HG03025 (cell line): ENCODE measurements at regions not wholly inside any gene's neighbourhood (a gene's known extent, or its start where the extent isn't known, plus 50 kb on each side); places are given as distances from the start of the nearest gene placed in this dataset.
"Not testable (repeated sequence)": the region's sequence is repeated elsewhere in the genome, so short reads cannot be mapped to it uniquely, and the experiment has no call there.

ENCODE experiments used
- ATAC-seq: cut with Tn5 transposase; IDR thresholded peaks from one replicate; pipeline ENCODE4 v1.9.1; 2021; ENCODE audit warnings: mild to moderate bottlenecking, moderate library complexity; ENCODE audit not compliant: unreplicated experiment, low FRiP score

DNA sequence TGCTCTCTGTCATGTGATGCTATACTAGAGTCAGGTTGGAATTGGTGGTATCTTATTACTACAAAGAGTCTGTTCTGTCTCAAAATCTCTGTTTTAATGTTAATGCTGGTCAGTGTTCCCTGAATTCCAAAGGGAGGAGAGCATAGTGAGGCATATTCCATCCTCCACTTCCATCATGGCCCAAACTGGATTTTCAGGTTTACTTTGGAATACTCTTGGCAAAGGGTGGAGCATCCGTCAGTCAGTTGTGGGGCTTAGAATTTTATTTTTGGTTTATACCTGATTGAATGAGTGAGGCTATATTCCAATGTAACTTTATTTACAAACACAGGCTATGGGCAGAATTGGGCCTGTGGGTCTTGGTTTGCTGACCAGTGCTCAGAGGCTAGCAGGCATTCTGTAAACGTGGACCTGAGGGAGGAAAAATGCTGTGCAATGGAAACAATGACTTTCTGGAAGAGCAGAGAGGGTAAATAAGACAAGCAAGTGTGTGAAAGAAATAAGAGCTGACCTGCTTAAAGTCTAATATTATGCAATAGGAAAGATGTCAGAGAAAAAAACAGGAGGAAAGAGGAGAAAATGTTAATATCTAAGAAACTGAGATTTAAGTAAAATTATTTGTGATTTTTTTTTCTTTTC, 106.2 kb upstream of the CLINT1 start:
- no peak for ATAC-seq

DNA sequence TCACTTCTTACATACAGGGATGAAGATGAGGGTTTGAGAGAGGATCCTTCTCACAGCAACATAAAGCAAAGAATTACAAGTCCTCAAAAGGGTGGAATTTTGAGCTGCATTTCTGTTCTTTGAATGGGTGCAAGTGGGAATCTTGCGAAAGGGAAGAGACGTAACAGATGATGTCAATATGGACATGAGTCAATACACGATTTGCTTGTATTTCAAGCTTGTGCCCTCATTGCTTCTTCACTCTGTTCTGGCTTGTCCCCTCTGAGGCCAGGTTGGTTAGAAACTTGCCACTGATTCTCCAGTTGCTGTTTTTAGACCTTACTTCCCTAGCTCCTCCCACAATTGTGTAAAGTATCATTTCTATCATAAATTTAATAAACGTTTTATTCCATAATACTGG, 104.8 kb upstream of the CLINT1 start:
- ATAC-seq: no peak

DNA sequence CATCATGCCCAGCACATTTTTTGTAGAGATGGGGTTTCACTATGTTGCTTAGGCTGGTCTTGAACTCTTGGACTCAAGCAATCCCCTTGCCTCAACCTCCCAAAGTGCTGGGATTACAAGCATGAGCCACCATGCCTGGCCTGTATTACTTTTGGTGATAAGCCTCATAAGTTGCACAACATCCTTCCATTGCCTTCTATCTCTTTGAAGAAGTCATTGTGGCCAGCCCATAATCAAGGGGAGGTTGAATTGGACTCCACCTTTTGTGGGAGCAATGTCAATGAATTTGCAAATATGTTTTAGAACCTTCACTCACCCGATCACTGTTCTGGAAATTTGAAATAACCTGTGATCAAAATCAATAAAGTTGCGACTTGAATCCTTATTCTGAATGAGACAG, 104.3 kb upstream of the CLINT1 start:
- no peak for ATAC-seq

DNA sequence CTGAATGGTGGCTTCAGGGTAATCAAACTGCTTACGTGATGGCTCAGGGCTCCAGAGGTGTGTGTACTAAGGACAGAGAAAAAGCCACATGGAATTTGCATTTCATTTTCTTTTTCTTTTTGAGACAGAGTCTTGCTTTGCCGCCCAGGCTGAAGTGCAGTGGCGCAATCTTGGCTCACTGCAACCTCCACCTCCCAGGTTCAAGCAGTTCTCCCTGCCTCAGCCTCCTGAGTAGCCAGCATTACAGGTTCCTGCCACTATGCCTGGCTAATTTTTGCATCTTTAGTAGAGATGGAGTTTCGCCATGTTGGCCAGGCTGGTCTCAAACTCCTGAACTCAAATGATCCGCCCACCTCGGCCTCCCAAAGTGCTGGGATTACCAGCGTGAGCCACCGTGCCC, 103.7 kb upstream of the CLINT1 start:
- ATAC-seq: not testable (repeated sequence)

GRCh38 chr5:157961896-157962590, 103.1 kb upstream of the CLINT1 start:
- ATAC-seq: no peak

GRCh38 chr5:157961176-157961575, 102.2 kb upstream of the CLINT1 start:
- ATAC-seq: no peak

DNA sequence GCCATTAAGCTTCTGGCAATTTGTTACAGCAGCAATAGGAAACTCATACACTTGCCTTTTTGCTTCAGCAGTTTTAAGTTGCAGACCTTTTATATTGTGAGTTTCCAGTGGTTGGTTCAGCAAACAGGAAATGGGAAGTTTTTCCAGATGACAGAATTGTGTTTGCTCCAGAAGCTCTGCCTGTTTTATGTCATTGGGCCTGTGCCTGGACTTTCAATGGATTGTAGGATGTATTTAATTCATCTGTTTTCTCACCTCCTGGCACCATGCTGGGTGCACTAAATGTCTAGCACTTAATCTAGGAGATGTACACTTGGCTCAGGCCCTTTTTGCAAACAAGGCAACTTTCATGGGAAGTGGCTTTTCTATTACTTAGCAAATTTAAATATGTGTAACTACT, 100.4 kb upstream of the CLINT1 start:
- no peak for ATAC-seq

DNA sequence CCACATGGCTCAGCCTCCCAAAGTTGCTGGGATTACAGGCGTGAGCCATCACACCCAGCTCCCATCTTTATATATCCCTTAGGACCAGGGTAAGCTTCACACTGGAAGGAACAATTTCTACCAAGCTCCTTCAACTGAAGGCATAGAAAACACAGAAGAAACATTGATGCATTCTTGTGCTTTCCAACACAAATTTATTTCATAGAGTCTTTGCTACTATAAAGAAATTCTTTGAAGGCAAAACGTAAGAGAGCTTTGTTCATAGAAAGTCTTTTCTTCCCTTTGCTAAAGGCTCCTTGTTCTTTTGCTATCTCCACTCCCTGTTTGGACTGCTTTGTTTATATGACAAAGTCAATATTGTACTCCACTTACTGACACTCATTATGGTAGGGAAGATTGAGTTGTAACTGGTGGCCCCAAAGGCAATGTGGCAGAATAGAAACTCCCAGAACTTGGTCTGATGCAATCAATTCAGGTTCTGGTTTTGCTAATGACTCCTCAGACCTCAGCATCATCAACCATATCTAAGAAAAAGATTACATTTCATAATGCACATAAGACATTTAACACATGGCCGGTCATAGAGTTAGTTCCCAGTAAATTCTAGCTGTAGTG, 97.4 kb upstream of the CLINT1 start:
- ATAC-seq: no peak

GRCh38 chr5:157955541-157956172, 96.7 kb upstream of the CLINT1 start:
- no peak for ATAC-seq

- ATAC-seq: no peak
Measured at GRCh38 chr5:157952374-157952685, 93.4 kb upstream of the CLINT1 start.

GRCh38 chr5:157951673-157952373, 92.9 kb upstream of the CLINT1 start:
- ATAC-seq: no peak

- ATAC-seq: no peak
Measured at GRCh38 chr5:157949520-157949919, 90.6 kb upstream of the CLINT1 start.

DNA sequence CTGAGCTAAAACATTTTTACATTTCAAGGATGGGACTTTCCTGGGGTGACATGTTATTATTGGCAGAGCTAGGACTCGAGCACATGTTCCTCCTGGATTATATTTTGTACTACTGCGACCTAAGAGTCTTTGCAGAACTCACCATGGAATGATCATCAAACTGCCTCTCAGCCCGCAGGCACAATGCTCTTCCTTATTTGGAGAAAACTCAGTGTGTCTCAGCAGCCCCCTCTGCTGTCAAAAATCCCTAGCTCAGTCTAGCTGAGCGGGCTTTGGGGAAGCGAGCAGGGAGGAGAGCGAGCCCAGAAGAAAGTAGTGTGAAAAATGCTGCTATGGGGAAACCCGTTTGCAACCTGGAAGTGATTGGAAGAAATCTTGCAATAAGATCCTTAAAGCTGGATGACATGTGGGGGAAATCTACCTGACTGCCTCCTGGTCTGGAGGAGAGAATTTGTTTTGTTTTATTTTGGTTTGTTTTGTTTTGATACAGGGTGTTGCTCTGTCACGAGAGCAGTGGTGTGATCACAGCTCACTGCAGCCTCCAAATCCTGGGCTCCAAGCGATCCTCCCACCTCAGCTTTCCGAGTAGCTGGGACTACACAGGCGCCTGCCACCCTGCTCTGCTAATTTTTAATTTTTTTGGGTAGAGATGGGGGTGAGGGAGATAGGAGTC, 89.9 kb upstream of the CLINT1 start:
- ATAC-seq: peak; percentile 90

GRCh38 chr5:157947156-157947555, 88.2 kb upstream of the CLINT1 start:
- no peak for ATAC-seq

DNA sequence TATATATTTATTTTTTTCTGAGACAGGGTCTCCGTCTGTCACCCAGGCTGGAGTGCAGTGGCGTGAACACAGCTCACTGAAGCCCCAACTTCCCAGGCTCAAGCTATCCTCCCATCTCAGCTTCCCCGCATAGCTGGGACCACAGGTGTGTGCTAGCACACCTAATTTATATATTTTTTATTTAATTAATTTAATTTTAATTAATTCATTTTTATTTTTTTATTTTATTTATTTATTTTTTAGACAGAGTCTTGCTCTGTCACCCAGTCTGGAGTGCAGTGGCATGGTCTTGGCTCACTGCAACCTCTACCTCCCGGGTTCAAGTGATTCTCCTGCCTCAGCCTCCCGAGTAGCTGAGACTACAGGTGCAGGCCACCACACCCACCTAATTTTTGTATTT, 86.9 kb upstream of the CLINT1 start:
- ATAC-seq: not testable (repeated sequence)

GRCh38 chr5:157944938-157945337, 86.0 kb upstream of the CLINT1 start:
- no peak for ATAC-seq

DNA sequence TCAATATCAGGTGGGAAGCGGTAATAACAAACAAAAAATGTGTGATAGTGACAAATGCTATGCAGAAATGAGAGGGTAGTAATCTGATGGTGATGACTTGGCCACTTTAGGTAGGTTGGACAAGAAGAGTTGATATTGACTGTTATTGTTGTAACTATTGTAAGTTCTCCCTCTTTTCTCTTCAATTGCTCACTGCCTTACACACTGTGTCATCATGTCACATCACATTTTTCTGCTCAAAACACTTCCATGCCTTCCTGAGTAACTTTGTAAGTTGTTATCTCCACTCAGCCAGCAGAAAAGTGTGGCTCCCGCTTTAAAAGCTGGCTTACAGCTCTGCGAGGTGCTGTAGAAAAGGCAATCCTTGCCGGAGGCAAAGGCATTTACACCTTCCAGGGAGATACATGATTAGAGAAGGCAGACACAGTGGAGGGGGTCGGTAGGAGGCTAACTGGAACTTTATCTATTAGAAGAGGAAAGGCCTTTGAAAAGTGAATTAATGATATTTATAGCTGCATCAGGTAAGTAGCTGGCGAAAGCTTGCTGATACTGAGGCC, 85.2 kb upstream of the CLINT1 start:
- no peak for ATAC-seq

DNA sequence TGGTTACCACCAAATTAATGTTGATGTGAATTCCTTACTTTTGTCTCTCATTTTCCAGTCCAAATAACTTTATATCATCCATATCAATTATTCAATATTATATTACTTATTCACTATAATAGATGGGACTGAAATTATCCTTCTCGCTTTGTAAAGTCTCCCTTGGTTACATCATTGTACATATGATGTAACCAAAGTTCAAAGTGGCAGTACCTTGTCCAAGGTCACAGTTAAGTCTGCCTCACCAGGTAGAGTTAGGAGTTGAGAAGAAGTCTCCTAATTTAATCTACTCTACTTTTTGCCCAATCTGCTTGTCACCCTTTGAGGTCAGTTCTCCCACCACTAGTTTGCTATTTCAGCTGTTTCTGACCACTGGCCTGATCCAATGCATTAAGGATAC, 83.7 kb upstream of the CLINT1 start:
- no peak for ATAC-seq

DNA sequence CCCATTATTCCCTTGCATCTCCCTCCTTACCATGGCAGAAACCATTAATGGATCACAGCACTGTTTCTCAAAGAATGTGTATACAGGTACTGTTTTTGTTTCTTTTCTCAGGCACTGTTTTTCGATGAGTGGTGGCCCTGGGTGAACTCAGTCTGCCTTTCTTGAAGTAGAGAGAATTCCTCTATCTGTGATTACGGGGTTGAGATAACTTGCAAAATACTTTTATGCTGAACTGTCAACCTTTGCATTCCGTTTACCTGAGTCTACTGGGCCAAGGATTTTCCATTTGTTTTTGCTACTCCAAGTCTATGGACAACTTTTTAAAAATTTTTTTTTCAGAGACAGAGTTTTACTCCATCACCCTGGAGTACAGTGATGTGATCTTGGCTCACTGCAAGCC, 82.7 kb upstream of the CLINT1 start:
- no peak for ATAC-seq

GRCh38 chr5:157938101-157938500, 79.2 kb upstream of the CLINT1 start:
- not testable (repeated sequence) for ATAC-seq
